AG09309 (cell line): ENCODE measurements at regions not wholly inside any gene's neighbourhood (a gene's known extent, or its start where the extent isn't known, plus 50 kb on each side); places are given as distances from the start of the nearest gene placed in this dataset.

ENCODE experiments used
- DNase-seq: peaks from one replicate; pipeline ENCODE4 v3.0.0-alpha.2; 2010; ENCODE audit warnings: low read depth
- H3K4me3 ChIP-seq: 2 replicates; pipeline ENCODE4 v1.5.1; 2011; ENCODE audit warnings: mild to moderate bottlenecking, low read depth, low read length, moderate library complexity; ENCODE audit not compliant: control insufficient read depth
- TF ChIP-seq, protein P1 (sequence below): IDR thresholded peaks from 2 replicates; pipeline ENCODE4 v1.5.1; 2011; ENCODE audit warnings: mild to moderate bottlenecking, low read depth, low read length, inconsistent platforms; ENCODE audit not compliant: insufficient read depth, control insufficient read depth; ENCODE audit errors: missing control alignments

DNA sequence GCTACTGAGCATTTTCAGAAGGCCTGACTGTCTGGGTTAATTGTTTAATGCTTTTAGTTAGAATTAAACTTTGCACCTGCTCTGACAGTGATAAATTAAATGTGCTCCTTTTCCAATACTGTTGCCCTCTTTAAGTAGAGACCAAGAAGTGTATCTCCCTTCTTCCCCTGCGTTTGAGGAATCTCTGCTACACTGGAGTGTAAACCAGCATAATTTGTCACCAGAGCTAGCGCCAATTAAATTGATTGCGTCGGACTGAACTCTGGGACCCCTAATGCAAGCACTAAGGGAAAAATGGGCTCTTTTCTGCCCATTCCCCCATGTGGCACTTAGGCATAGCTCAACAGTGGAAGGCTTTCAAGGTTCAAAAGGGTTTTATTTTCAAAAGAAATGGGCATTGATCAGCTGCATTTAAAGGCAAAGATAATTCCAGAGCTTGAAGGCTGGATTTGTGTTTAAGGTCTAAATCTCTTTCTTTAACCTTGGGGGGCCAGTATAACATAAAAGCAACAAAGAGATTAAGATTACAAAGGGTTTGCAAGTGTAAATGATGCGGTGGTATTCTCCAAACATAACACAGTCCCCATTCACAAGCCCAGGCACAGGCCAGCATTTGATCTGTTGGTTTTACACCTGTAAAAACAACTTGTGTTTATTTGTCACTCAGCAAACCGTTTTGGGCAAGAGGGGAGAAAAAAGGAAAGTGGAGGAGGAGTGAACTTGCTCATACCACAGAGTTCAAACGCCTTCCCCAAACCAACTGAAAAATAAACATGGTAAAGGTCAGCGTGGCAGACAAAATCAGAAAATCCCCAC is 427.6 kb downstream of the BCL11A start:
- TF ChIP-seq, protein P1, sequence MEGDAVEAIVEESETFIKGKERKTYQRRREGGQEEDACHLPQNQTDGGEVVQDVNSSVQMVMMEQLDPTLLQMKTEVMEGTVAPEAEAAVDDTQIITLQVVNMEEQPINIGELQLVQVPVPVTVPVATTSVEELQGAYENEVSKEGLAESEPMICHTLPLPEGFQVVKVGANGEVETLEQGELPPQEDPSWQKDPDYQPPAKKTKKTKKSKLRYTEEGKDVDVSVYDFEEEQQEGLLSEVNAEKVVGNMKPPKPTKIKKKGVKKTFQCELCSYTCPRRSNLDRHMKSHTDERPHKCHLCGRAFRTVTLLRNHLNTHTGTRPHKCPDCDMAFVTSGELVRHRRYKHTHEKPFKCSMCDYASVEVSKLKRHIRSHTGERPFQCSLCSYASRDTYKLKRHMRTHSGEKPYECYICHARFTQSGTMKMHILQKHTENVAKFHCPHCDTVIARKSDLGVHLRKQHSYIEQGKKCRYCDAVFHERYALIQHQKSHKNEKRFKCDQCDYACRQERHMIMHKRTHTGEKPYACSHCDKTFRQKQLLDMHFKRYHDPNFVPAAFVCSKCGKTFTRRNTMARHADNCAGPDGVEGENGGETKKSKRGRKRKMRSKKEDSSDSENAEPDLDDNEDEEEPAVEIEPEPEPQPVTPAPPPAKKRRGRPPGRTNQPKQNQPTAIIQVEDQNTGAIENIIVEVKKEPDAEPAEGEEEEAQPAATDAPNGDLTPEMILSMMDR: no peak
- DNase-seq: no peak
- no peak overlapping the region for H3K4me3 ChIP-seq

DNA sequence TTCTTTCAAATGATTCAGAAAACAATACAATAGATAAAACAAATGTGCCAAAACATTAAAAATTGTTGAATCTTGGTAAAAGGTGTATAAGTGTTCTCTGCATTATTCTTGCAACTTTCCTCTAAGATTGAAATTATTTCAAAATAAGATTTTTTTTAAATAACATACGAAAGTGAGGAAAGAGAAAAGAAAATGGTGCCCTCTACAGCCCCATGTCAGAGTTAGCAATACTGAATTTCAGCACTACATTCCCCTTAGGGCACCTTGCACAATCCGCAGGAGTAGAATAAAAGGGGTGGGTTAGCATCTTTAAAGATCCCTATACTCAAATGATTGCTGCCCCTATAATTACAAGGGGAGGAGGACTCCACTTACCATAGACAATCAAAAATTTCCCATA is 433.7 kb downstream of the BCL11A start:
- no peak overlapping the region for H3K4me3 ChIP-seq
- TF ChIP-seq, protein P1: no peak
- DNase-seq: no peak

DNA sequence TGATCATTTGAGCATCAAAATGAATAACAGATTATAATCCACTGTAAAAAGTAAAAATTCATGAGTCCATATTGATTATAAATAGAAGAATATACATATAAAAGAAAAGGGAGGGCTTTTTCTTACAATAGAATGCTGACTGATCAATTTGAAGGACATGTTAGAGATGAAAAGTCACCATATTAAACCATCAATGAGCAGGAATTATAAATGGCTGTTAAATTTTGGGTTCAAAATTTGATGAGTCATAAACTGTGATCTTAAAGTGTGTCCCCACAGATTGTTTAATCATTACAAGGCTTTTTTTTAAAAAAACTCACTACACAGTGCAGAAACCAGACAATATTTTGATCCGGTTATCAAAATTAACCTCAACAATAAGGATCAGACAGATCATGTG is 434.5 kb downstream of the BCL11A start:
- DNase-seq: no peak
- TF ChIP-seq, protein P1: no peak
- H3K4me3 ChIP-seq: no peak overlapping the region

DNA sequence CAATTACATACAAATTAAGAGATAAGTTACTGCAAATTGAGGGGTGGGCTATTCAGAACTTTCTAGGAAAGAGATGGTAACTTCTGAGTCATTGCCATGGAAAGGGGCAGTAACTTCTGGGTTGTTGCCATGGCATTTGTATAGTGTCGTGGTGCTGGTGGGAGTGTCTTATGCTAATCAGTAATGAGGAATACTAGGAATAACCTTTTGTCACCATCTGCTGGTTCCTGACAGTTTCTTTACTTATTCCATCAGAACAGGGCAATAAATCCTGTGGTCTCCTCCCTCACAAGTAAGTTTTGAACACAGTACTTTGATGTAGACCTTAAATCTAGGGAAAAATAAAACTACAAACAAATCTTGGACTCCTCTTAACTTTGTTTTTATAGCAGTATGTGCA is 435.4 kb downstream of the BCL11A start:
- no peak for DNase-seq
- no peak overlapping the region for H3K4me3 ChIP-seq
- TF ChIP-seq, protein P1: no peak

DNA sequence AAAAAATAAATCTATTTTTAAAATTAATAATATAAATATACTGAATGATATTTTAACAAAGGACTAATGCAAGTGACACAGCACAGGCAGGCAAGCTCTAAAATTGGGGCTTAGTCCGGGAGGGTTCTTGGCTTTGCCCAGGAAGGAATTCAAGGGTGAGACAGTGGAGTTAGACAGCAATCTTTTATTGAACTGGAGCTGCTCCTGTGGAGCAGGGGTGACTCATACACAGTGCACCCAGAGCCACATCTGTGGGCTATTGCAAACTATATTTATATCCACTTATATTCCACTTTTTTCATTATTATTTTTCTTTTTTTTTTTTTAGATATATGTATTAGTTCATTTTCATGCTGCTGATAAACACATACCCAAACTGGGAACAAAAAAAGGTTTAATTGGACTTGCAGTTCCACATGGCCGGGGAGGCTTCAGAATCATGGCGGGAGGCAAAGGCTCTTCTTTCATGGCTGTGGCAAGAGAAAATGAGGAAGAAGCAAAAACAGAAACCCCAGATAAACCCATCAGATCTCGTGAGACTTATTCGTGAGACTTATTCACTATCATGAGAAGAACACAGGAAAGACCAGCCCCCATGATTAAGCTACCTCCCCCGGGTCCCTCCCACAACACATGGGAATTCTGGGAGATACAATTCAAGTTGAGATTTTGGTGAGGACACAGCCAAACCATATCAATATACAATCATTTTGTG is 437.1 kb downstream of the BCL11A start:
- DNase-seq: no peak
- TF ChIP-seq, protein P1: no peak
- no peak overlapping the region for H3K4me3 ChIP-seq

DNA sequence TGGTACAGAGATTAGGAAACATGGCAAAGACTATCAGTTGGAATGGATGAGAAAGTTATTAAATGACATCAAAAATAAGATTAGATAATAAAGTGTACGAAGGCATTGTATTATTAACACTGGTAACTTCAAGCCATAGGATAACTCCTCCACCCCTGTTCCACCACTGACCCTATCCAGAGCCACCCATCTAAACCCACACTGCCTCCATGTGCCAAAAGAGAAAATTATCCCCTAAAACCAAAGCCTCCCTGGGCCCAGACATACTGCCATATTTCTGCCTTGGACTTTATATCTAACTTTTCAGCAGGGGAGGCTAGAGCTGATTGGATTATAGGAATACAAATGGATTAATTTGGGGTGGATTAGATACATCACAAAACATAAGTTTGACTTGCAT is 443.7 kb downstream of the BCL11A start:
- DNase-seq: no peak
- H3K4me3 ChIP-seq: no peak overlapping the region
- TF ChIP-seq, protein P1: no peak
